Lower lobe of right lung (tissue), 2 donors: ENCODE measurements at regions not wholly inside any gene's neighbourhood (a gene's known extent, or its start where the extent isn't known, plus 50 kb on each side); places are given as distances from the start of the nearest gene placed in this dataset.

Source experiments
- ATAC-seq, 2 donors: fragments of 200-7000 bp; cut with Tn5 transposase; one replicate each; pipeline ENCODE4 v1.9.1; 2020 to 2022; ENCODE audit warnings: mild to moderate bottlenecking in 2 of 2, moderate library complexity in 2 of 2
- DNase-seq: peaks from one replicate; pipeline ENCODE4 v3.0.0-alpha.2; 2020
- H3K27ac ChIP-seq: fragments of 200-600 bp; one replicate; pipeline ENCODE4 v1.8.0; 2022
- H3K27me3 ChIP-seq: fragments of 200-600 bp; one replicate; pipeline ENCODE4 v1.8.0; 2022; ENCODE audit warnings: low read depth
- H3K36me3 ChIP-seq: fragments of 200-600 bp; one replicate; pipeline ENCODE4 v1.8.0; 2022; ENCODE audit warnings: mild to moderate bottlenecking
- H3K4me1 ChIP-seq: fragments of 200-600 bp; one replicate; pipeline ENCODE4 v1.8.0; 2022
- H3K4me3 ChIP-seq: fragments of 200-600 bp; one replicate; pipeline ENCODE4 v1.8.0; 2022; ENCODE audit warnings: mild to moderate bottlenecking
- H3K9me3 ChIP-seq: fragments of 200-600 bp; one replicate; pipeline ENCODE4 v1.8.0; 2022
- intact Hi-C: fragments of 100-400 bp; cut with DNase I; formaldehyde crosslinking; loops from one replicate; pipeline ENCODE4 v1.11.0; 2022
- TF ChIP-seq, protein P1 (sequence below): fragments of 200-600 bp; IDR thresholded peaks from one replicate; pipeline ENCODE4 v1.8.0; 2022; ENCODE audit warnings: antibody characterized with exemption, mild to moderate bottlenecking
- donor health status: DM: no; HTN: yes; CAD: no; lungs with severe emphysema.

DNA sequence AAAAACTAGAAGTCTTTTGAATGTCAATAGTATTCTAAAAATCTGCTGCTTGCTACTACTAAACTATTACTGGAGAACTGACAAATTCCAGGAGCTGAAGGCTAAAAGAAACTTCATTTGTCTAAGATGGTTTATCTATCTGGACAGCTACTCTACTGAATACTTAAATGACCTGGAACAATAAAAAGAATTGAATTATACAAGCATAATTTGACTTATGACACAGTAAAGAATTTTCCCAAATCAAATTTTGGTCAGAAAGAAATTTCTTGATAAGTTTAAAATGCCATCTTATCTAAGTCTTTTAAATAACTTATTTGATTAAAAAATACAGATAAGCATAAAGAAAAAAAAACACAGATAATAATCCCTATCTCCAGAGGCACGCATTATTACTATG, 80.2 kb upstream of the ITGA4 start:
- no peaks in the 10 kb centered on the region for H3K9me3 ChIP-seq
- no peak for ATAC-seq
- H3K36me3 ChIP-seq = no peaks in the 10 kb centered on the region
- H3K27me3 ChIP-seq = no peaks in the 10 kb centered on the region
- no peak for DNase-seq
- H3K4me1 ChIP-seq = peaks cover 17% of the 10 kb centered on the region
- H3K4me3 ChIP-seq = no peak overlapping the region
- intact Hi-C loops = no loop called here
- TF ChIP-seq, protein P1, sequence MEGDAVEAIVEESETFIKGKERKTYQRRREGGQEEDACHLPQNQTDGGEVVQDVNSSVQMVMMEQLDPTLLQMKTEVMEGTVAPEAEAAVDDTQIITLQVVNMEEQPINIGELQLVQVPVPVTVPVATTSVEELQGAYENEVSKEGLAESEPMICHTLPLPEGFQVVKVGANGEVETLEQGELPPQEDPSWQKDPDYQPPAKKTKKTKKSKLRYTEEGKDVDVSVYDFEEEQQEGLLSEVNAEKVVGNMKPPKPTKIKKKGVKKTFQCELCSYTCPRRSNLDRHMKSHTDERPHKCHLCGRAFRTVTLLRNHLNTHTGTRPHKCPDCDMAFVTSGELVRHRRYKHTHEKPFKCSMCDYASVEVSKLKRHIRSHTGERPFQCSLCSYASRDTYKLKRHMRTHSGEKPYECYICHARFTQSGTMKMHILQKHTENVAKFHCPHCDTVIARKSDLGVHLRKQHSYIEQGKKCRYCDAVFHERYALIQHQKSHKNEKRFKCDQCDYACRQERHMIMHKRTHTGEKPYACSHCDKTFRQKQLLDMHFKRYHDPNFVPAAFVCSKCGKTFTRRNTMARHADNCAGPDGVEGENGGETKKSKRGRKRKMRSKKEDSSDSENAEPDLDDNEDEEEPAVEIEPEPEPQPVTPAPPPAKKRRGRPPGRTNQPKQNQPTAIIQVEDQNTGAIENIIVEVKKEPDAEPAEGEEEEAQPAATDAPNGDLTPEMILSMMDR = no peak
- no peak overlapping the region for H3K27ac ChIP-seq

DNA sequence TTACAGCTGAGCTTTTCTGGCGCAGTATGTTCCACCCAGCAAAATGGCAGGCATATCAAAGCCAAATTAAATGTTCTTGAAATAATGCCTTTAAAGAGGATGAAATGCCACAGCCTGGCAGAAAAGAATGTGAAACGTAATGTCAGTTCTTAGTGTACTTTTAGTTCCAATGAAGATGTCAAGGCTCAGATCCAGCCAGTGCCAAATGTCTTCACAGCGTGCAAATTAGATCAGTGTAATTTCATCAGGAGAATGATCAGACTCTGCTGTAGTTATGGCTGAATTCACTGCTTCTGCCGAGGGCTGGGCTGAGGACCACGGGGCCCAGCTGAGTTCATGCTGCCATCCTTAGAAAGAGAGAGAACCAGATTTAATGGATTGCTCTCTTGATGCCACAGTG, 78.7 kb upstream of the ITGA4 start:
- no peaks in the 10 kb centered on the region for H3K36me3 ChIP-seq
- TF ChIP-seq, protein P1 = no peak
- intact Hi-C loops = no loop called here
- DNase-seq (no peak), ATAC-seq (no peak)
- H3K4me1 ChIP-seq = peaks cover 4% of the 10 kb centered on the region
- no peak overlapping the region for H3K4me3 ChIP-seq
- no peaks in the 10 kb centered on the region for H3K27me3 ChIP-seq
- H3K27ac ChIP-seq = no peak overlapping the region
- H3K9me3 ChIP-seq = no peaks in the 10 kb centered on the region

DNA sequence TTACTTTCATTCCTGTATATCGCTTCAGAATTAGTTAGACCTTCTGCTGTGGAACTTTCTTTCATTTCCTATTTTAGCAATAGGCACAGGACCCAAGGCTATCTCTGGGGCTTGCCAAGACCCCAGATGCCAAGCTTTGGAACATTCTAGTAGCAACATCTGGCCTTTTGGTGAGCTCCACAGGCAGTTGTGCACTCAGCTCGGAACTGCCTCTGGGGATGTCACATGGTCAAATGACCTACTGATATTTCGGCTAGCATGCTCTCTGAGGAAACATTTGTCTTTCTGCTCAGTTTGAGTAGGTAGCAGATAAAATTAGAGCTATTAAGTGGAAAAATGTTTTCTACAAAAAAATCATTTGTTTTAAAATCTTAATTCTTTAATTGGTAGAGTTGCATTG, 76.6 kb upstream of the ITGA4 start:
- Histone ChIP-seq H3K36me3 (no peaks in the 10 kb centered on the region), H3K9me3 (no peaks in the 10 kb centered on the region), H3K4me3 (no peak overlapping the region), H3K27ac (no peak overlapping the region), H3K4me1 (peaks cover 4% of the 10 kb centered on the region), H3K27me3 (no peaks in the 10 kb centered on the region)
- ATAC-seq = no peak
- TF ChIP-seq, protein P1 = no peak
- intact Hi-C loops = no loop called here
- no peak for DNase-seq

DNA sequence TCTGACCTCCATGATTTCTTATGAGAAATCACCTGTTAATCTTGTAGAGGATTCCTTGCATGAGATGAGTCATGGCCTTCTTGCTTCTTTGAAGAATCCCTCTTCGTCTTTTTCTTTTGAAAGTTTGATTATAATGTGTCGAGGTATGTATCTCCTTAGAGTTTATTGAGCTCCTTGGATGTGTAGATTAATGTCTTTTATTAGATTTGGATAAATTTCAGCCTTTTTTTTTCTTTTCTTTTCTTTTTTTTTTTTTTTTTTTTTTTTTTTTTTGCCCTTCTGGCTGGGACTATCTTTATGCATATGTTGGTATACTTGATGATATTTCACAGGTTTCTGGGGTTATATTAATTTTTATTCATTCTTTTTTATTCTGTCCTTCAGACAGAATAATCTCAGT, 72.3 kb upstream of the ITGA4 start:
- H3K9me3 ChIP-seq = no peaks in the 10 kb centered on the region
- TF ChIP-seq, protein P1 = no peak
- intact Hi-C loops = no loop called here
- ATAC-seq = no peak
- no peak for DNase-seq
- H3K4me1 ChIP-seq = peaks cover 4% of the 10 kb centered on the region
- no peak overlapping the region for H3K27ac ChIP-seq
- H3K36me3 ChIP-seq = no peaks in the 10 kb centered on the region
- no peaks in the 10 kb centered on the region for H3K27me3 ChIP-seq
- H3K4me3 ChIP-seq = no peak overlapping the region

DNA sequence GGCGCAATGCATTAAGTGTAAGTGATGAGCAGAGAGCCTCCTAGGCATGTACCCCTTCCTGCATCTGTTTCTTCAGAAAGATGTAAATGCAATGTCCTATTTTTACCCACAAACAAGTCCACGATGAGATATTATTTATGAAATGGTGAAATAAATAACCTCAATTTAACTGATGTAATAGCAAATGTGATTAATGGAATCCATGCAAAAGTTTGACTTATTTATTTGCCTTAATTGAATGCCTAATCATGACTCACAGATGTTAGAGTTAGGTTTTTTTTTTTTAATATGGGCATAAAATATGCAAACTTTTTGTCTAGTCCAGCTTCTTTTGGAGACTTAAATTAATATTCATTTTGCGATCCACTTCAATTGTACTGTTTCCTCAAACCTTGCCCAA, 67.7 kb upstream of the ITGA4 start:
- ATAC-seq = no peak
- H3K27ac ChIP-seq = no peak overlapping the region
- peaks cover 6% of the 10 kb centered on the region for H3K4me1 ChIP-seq
- no peak for DNase-seq
- no peak overlapping the region for H3K4me3 ChIP-seq
- H3K36me3 ChIP-seq = no peaks in the 10 kb centered on the region
- TF ChIP-seq, protein P1 = no peak
- H3K27me3 ChIP-seq = no peaks in the 10 kb centered on the region
- intact Hi-C loops = no loop called here
- no peaks in the 10 kb centered on the region for H3K9me3 ChIP-seq

DNA sequence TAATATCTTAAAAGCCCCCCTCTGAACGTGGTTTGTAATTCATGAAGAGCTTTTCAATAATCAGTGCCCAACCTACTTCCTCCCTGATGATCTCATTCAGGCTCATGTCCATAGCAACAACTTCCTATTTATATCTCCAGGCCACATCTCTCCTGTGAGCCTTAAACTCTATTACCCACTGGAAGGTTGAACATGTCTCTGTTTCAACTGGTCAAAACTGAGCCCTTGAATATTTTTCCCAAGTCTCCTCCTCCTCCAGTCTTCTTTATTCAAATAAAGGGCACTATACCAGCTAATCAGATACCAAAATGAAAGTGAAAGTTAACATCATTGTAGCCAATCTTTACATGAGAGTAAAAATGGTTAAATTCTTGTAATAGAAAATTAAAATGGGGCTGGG, 63.7 kb upstream of the ITGA4 start:
- intact Hi-C loops = no loop called here
- DNase-seq = no peak
- no peak overlapping the region for H3K4me3 ChIP-seq

More for the DNA sequence above, 63.7 kb upstream of the ITGA4 start:
- Histone ChIP-seq H3K36me3 (no peaks in the 10 kb centered on the region), H3K27me3 (no peaks in the 10 kb centered on the region), H3K27ac (peak overlapping the region; percentile 39), H3K4me1 (peaks cover 17% of the 10 kb centered on the region), H3K9me3 (no peaks in the 10 kb centered on the region)
- ATAC-seq = peak; percentile 71 to 76
- TF ChIP-seq, protein P1 = no peak
